AG04450 (cell line): ENCODE measurements at regions not wholly inside any gene's neighbourhood (a gene's known extent, or its start where the extent isn't known, plus 50 kb on each side); places are given as distances from the start of the nearest gene placed in this dataset.

Experiments
- CTCF ChIA-PET: fragments of 300-600, 350-600 bp; formaldehyde crosslinking; extraction: SDS; loops from one replicate; lab custom pipeline; 2022; ENCODE audit warnings: antibody characterized with exemption, inconsistent platforms; lab: Charles Lee
- POLR2A ChIA-PET: fragments of 350-600 bp; formaldehyde crosslinking; extraction: SDS; loops from one replicate; lab custom pipeline; 2021; ENCODE audit warnings: antibody characterized with exemption, inconsistent platforms; lab: Yijun Ruan, JAX
- DNase-seq: peaks from one replicate; pipeline ENCODE4 v3.0.0-alpha.2; 2011; ENCODE audit warnings: low read depth, low spot score
- H3K27ac ChIP-seq: one replicate; pipeline ENCODE4 v1.5.1; 2012; ENCODE audit warnings: low read depth, low read length, control low read depth
- H3K27me3 ChIP-seq: one replicate; pipeline ENCODE4 v1.6.0; 2012; ENCODE audit warnings: low read length; ENCODE audit not compliant: control insufficient read depth, insufficient read depth
- H3K4me3 ChIP-seq: 2 replicates; pipeline ENCODE4 v1.5.1; 2011; ENCODE audit warnings: mild to moderate bottlenecking, low read depth, low read length, control low read depth
- H3K9me3 ChIP-seq: 2 replicates; pipeline ENCODE4 v1.5.1; 2012; ENCODE audit warnings: low read length; ENCODE audit not compliant: control insufficient read depth, insufficient read depth
- TF ChIP-seq, protein P1 (sequence below): IDR thresholded peaks from 2 replicates; pipeline ENCODE4 v1.5.1; 2011; ENCODE audit warnings: low read depth, low read length, control low read depth, inconsistent platforms

DNA sequence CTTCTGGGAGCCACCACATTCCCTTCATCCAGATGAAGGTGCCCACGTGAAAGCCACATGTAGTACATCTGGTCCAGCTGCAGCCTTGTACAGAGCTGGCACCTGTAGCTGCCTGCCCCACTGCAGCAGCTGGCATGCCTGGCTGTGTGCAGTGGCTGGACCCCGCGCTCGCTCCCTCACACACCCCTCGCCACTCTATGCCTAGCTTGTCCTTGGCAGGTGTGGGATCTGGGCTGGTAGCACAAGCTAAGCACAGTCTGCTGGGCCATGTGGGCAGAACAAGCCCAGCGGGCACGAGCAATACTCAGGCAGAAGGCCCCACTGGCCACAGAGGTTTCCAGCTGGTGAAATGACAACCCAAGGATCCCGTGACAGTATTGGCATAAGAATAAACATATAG is 163.9 kb upstream of the PRNP start:
- Histone ChIP-seq H3K9me3 (no peaks in the 10 kb centered on the region; the same call in 1 of the 2 replicates), H3K27me3 (no peaks in the 10 kb centered on the region), H3K27ac (no peak overlapping the region), H3K4me3 (no peak overlapping the region)
- ChIA-PET CTCF (no interaction called here), POLR2A (no interaction called here)
- DNase-seq, result no peak
- TF ChIP-seq, protein P1, sequence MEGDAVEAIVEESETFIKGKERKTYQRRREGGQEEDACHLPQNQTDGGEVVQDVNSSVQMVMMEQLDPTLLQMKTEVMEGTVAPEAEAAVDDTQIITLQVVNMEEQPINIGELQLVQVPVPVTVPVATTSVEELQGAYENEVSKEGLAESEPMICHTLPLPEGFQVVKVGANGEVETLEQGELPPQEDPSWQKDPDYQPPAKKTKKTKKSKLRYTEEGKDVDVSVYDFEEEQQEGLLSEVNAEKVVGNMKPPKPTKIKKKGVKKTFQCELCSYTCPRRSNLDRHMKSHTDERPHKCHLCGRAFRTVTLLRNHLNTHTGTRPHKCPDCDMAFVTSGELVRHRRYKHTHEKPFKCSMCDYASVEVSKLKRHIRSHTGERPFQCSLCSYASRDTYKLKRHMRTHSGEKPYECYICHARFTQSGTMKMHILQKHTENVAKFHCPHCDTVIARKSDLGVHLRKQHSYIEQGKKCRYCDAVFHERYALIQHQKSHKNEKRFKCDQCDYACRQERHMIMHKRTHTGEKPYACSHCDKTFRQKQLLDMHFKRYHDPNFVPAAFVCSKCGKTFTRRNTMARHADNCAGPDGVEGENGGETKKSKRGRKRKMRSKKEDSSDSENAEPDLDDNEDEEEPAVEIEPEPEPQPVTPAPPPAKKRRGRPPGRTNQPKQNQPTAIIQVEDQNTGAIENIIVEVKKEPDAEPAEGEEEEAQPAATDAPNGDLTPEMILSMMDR, result no peak

DNA sequence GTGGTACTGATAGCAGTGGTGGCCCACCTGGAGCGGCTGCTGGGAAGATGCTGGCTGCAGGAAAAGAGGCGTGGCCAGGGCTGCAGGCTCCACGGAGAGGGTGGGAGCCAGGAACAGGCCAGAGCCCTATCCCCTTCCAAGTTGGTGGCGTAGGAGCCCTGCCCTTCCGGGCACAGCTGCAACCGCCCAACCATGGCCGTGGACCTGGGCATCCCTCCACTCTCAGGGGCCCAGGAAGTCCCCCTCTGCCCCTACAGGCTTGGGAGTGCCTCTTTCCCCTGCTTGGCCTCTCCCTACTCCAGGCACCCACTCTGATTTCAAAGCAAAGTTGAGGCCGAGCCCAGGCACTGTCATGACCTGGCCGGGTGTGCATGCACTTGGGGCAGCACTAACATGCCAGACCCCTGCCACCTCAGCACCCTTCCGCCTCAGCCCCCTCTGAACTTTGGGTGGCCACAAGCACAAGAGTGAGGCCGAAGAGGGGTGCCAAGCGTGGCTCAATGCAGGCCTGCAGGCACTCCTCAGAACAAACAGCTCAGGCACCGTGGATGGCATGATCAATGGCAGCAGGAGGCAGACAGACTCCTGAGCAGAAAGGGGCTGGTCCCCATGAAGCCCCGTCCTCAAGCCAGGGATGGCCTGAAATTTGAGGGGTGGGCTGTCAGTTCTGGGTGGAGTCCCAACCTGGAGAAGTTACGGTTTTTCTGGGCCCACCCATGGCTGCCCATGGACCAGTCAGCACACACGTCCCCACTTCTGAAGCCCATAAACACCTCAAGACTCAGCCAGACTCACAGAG is 164.9 kb upstream of the PRNP start:
- Histone ChIP-seq H3K27ac (no peak overlapping the region), H3K27me3 (no peaks in the 10 kb centered on the region), H3K9me3 (no peaks in the 10 kb centered on the region; the same call in 1 of the 2 replicates), H3K4me3 (no peak overlapping the region)
- TF ChIP-seq, protein P1, result no peak
- ChIA-PET POLR2A (no interaction called here), CTCF (no interaction called here)
- no peak for DNase-seq

DNA sequence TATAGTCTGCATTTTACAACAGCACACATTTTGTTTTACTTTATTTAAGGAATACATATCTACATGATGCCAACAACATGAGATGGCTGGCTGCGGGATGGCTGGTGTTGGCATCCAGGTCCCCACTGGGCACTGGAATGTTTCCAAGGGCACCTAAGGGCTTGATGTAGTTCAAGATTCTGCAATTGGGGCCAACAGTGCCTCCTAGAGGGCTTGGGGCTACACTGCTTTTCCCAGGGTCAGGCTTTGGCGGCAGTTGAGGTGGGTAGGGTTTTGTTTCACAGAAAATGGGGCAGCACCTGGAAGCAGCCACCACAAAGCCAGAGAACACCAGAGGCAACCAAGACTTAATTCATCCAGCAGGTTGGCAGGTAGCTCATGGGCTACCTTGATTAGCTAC is 166.7 kb upstream of the PRNP start:
- Histone ChIP-seq H3K9me3 (no peaks in the 10 kb centered on the region; the same call in 1 of the 2 replicates), H3K4me3 (no peak overlapping the region), H3K27me3 (no peaks in the 10 kb centered on the region), H3K27ac (no peak overlapping the region)
- DNase-seq, result no peak
- TF ChIP-seq, protein P1, result peak; percentile 23
- POLR2A ChIA-PET, result no interaction called here
- CTCF ChIA-PET, result no interaction called here

DNA sequence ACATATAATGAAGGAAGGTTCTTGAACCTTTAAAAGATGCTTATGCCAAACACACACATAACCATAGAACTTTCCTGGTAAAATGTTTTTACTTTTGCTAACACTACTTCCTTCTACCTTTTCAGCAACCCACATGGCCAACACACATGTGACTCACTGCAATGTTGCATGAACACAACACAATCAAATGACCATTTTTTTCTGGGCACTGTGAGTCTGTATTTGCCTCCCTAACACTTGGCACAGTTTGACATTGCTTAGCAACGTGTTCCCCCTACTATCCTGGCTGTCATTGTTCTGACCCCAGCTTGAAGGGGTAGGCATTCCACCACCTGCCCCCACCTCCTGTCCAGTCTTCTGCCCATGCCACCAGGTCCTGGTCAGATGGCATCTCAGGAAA is 169.4 kb upstream of the PRNP start:
- no peaks in the 10 kb centered on the region for H3K27me3 ChIP-seq
- no peak for DNase-seq
- TF ChIP-seq, protein P1, result no peak
- no peaks in the 10 kb centered on the region; the same call in 1 of the 2 replicates for H3K9me3 ChIP-seq
- H3K4me3 ChIP-seq, result no peak overlapping the region
- ChIA-PET CTCF (no interaction called here), POLR2A (no interaction called here)
- no peak overlapping the region for H3K27ac ChIP-seq

DNA sequence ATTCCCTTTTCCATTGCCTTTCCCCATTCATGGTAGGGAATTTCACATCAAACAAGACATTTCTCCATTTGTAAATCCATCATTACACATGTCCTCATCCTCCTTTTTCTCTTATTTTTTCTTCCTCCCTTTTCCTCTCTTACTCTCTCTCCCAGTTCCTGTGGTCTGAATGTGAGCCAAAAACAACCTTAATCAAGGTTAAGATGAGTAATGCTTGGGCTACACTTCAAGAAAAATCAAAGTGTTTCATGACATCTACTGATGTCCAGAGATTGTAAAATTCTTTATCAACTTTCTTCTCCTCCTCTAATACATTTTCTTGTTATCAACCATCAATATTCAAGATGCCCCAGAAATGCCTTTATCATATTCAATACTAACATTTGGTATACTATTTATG is 172.5 kb upstream of the PRNP start:
- H3K9me3 ChIP-seq, result no peaks in the 10 kb centered on the region; the same call in 1 of the 2 replicates
- ChIA-PET CTCF (no interaction called here), POLR2A (no interaction called here)
- TF ChIP-seq, protein P1, result no peak
- H3K27me3 ChIP-seq, result no peaks in the 10 kb centered on the region
- no peak overlapping the region for H3K27ac ChIP-seq
- H3K4me3 ChIP-seq, result no peak overlapping the region
- no peak for DNase-seq
